DOHH2 (cell line): ENCODE measurements at regions not wholly inside any gene's neighbourhood (a gene's known extent, or its start where the extent isn't known, plus 50 kb on each side); places are given as distances from the start of the nearest gene placed in this dataset.

Source experiments
- EZH2phosphoT487 ChIP-seq: fragments of 200-600 bp; sonication (generic); IDR thresholded peaks from 2 replicates; pipeline ENCODE4 v1.6.1; 2017; ENCODE audit warnings: borderline replicate concordance, mild to moderate bottlenecking, antibody characterized with exemption, low read length, moderate library complexity, mixed read lengths
- TF ChIP-seq, protein P1 (sequence below): fragments of 200-600 bp; sonication (generic); IDR thresholded peaks from one replicate; pipeline ENCODE4 v1.5.1; 2014; ENCODE audit warnings: antibody characterized with exemption, mild to moderate bottlenecking, low read depth, low read length; ENCODE audit not compliant: poor library complexity, severe bottlenecking

DNA sequence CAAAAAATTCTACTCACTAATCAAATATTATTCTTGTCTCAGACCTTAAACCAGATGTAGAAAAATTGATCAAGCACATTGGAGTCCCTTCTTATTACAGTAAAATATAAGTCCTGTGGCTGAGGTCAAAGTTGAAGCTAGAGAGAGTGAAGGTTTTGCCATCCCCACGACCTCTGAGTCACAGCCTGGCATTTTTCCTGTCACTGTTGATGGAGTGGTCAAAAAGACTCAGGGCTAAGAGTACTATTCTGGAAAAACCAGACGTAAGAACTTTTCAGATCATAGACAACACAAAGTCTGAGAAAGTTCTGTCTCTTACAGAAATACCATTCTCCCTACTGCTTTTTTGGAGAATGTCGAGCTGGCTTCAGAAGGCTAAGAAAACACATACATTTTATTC is 323.7 kb upstream of the ANKRD30A start:
- TF ChIP-seq, protein P1, sequence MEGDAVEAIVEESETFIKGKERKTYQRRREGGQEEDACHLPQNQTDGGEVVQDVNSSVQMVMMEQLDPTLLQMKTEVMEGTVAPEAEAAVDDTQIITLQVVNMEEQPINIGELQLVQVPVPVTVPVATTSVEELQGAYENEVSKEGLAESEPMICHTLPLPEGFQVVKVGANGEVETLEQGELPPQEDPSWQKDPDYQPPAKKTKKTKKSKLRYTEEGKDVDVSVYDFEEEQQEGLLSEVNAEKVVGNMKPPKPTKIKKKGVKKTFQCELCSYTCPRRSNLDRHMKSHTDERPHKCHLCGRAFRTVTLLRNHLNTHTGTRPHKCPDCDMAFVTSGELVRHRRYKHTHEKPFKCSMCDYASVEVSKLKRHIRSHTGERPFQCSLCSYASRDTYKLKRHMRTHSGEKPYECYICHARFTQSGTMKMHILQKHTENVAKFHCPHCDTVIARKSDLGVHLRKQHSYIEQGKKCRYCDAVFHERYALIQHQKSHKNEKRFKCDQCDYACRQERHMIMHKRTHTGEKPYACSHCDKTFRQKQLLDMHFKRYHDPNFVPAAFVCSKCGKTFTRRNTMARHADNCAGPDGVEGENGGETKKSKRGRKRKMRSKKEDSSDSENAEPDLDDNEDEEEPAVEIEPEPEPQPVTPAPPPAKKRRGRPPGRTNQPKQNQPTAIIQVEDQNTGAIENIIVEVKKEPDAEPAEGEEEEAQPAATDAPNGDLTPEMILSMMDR: no peak
- no peak for TF ChIP-seq EZH2phosphoT487
